DOHH2 (cell line): ENCODE measurements at regions not wholly inside any gene's neighbourhood (a gene's known extent, or its start where the extent isn't known, plus 50 kb on each side); places are given as distances from the start of the nearest gene placed in this dataset.
"Not testable (repeated sequence)": the region's sequence is repeated elsewhere in the genome, so short reads cannot be mapped to it uniquely, and the experiment has no call there.

Experiments
- H3F3A ChIP-seq: fragments of 200-600 bp; sonication (generic), shearing (Covaris generic); 2 replicates; pipeline ENCODE4 v1.6.0; 2016; ENCODE audit warnings: antibody characterized with exemption, mild to moderate bottlenecking; ENCODE audit not compliant: control insufficient read depth, insufficient read depth
- H3K27ac ChIP-seq: fragments of 200-600 bp; sonication (generic); 2 replicates; pipeline ENCODE4 v1.5.1; 2014; ENCODE audit warnings: low read depth, mild to moderate bottlenecking, low read length, moderate library complexity
- H3K27me3 ChIP-seq: fragments of 200-600 bp; sonication (generic); 2 replicates; pipeline ENCODE4 v1.6.1; 2014; ENCODE audit warnings: mild to moderate bottlenecking, low read length, mixed read lengths; ENCODE audit not compliant: control insufficient read depth
- H3K36me3 ChIP-seq: fragments of 200-600 bp; sonication (generic); 2 replicates; pipeline ENCODE4 v1.6.1; 2014; ENCODE audit warnings: mild to moderate bottlenecking, low read length, moderate library complexity, mixed read lengths; ENCODE audit not compliant: control insufficient read depth
- H3K4me1 ChIP-seq: fragments of 200-600 bp; sonication (generic); 2 replicates; pipeline ENCODE4 v1.6.1; 2014; ENCODE audit warnings: mild to moderate bottlenecking, low read length, mixed read lengths; ENCODE audit not compliant: control insufficient read depth
- H3K4me2 ChIP-seq: fragments of 200-600 bp; sonication (generic); 2 replicates; pipeline ENCODE4 v1.6.0; 2014; ENCODE audit warnings: mild to moderate bottlenecking, low read length, moderate library complexity
- H3K4me3 ChIP-seq: fragments of 200-600 bp; sonication (generic); 2 replicates; pipeline ENCODE4 v1.5.1; 2014; ENCODE audit warnings: mild to moderate bottlenecking, low read length, mixed read lengths
- H3K79me2 ChIP-seq: fragments of 200-600 bp; sonication (generic); 2 replicates; pipeline ENCODE4 v1.6.1; 2014; ENCODE audit warnings: mild to moderate bottlenecking, low read length, mixed read lengths; ENCODE audit not compliant: control insufficient read depth
- H3K9me2 ChIP-seq: fragments of 200-600 bp; sonication (generic); replicated peaks from 2 replicates; pipeline ENCODE4 v1.6.1; 2014; ENCODE audit warnings: mild to moderate bottlenecking, low read length, mixed read lengths; ENCODE audit not compliant: control insufficient read depth
- H3K9me3 ChIP-seq: fragments of 200-600 bp; sonication (generic); 2 replicates; pipeline ENCODE4 v1.6.1; 2014; ENCODE audit warnings: antibody characterized with exemption, low read length, mixed read lengths; ENCODE audit not compliant: control insufficient read depth, insufficient read depth
- H4K20me1 ChIP-seq: fragments of 200-600 bp; sonication (generic); 2 replicates; pipeline ENCODE4 v1.6.0; 2014; ENCODE audit warnings: low read depth, mild to moderate bottlenecking, antibody characterized with exemption, low read length, moderate library complexity; ENCODE audit not compliant: control insufficient read depth, insufficient read depth
- CTCF ChIP-seq: fragments of 200-600 bp; sonication (generic); IDR thresholded peaks from one replicate; pipeline ENCODE4 v1.5.1; 2014; ENCODE audit warnings: antibody characterized with exemption, mild to moderate bottlenecking, low read depth, low read length; ENCODE audit not compliant: poor library complexity, severe bottlenecking
- EZH2phosphoT487 ChIP-seq: fragments of 200-600 bp; sonication (generic); IDR thresholded peaks from 2 replicates; pipeline ENCODE4 v1.6.1; 2017; ENCODE audit warnings: borderline replicate concordance, mild to moderate bottlenecking, antibody characterized with exemption, low read length, moderate library complexity, mixed read lengths

DNA sequence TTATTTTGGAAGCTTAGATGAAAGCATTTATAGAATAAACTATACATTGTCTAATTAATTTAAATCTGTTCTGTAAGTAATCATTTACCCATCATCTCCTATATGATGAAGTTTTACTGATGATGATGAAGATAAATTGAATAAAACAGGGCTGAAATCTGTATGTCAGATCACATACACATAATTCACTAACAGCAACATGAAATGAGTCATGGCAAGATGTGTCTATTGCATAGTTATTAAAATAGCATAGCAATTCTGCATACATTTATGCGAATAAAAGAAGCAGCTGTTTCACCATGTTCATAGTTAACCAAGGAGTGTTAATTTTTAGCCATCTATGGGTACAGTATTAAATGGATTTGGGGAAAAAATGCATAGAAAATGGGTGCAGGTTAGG, 424.9 kb downstream of the LIG4 start:
- Histone ChIP-seq H3K9me2 (no peaks in the 10 kb centered on the region), H3K4me3 (no peak overlapping the region), H3K9me3 (no peaks in the 10 kb centered on the region), H3K4me1 (no peaks in the 10 kb centered on the region), H3F3A (no peaks in the 10 kb centered on the region), H3K27ac (no peak overlapping the region), H3K36me3 (no peaks in the 10 kb centered on the region), H3K27me3 (no peaks in the 10 kb centered on the region), H3K4me2 (no peak overlapping the region), H4K20me1 (no peaks in the 10 kb centered on the region), H3K79me2 (no peaks in the 10 kb centered on the region)
- TF ChIP-seq CTCF (no peak), EZH2phosphoT487 (no peak)

GRCh38 chr13:107788464-107789165, 426.7 kb downstream of the LIG4 start:
- Histone ChIP-seq H3K27ac (no peak overlapping the region), H3K4me1 (no peaks in the 10 kb centered on the region), H3K4me2 (no peak overlapping the region), H3F3A (no peaks in the 10 kb centered on the region), H3K4me3 (no peak overlapping the region), H3K9me3 (no peaks in the 10 kb centered on the region), H3K27me3 (no peaks in the 10 kb centered on the region), H4K20me1 (no peaks in the 10 kb centered on the region), H3K36me3 (no peaks in the 10 kb centered on the region), H3K9me2 (no peaks in the 10 kb centered on the region), H3K79me2 (no peaks in the 10 kb centered on the region)
- TF ChIP-seq CTCF (no peak), EZH2phosphoT487 (no peak)

DNA sequence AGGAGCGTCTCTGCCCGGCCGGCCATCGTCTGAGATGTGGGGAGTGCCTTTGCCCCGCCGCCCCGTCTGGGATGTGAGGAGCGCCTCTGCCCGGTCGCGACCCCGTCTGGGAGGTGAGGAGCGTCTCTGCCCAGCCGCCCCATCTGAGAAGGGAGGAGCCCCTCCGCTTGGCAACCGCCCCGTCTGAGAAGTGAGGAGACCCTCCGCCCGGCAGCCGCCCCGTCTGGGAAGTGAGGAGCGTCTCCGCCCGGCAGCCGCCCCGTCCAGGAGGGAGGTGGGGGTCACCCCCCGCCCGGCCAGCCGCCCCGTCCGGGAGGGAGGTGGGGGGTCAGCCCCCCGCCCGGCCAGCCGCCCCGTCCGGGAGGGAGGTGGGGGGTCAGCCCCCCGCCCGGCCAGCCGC, 432.7 kb downstream of the LIG4 start:
- not testable (repeated sequence) for H3K4me2 ChIP-seq, H4K20me1 ChIP-seq, H3K4me1 ChIP-seq, H3K9me2 ChIP-seq, H3K27me3 ChIP-seq, H3K4me3 ChIP-seq, H3K36me3 ChIP-seq, H3K27ac ChIP-seq, H3F3A ChIP-seq, H3K79me2 ChIP-seq, H3K9me3 ChIP-seq

GRCh38 chr13:107778094-107778493, 437.2 kb downstream of the LIG4 start:
- no peak overlapping the region for H3K4me3 ChIP-seq
- no peaks in the 10 kb centered on the region for H3K27me3 ChIP-seq
- H3K27ac ChIP-seq: no peak overlapping the region
- H3K36me3 ChIP-seq: no peaks in the 10 kb centered on the region
- H3F3A ChIP-seq: no peaks in the 10 kb centered on the region
- no peak overlapping the region for H3K4me2 ChIP-seq
- H3K9me3 ChIP-seq: no peaks in the 10 kb centered on the region
- H3K79me2 ChIP-seq: no peaks in the 10 kb centered on the region
- H4K20me1 ChIP-seq: no peaks in the 10 kb centered on the region
- no peaks in the 10 kb centered on the region for H3K9me2 ChIP-seq
- no peaks in the 10 kb centered on the region for H3K4me1 ChIP-seq
- no peak for TF ChIP-seq EZH2phosphoT487
- TF ChIP-seq CTCF: no peak
